ENCODE measurements at regions not wholly inside any gene's neighbourhood (a gene's known extent, or its start where the extent isn't known, plus 50 kb on each side); places are given as distances from the start of the nearest gene placed in this dataset.

- DNase-seq: no peak
Measured at GRCh38 chr3:170642882-170643601, 57.2 kb upstream of the SLC7A14 start.

DNA sequence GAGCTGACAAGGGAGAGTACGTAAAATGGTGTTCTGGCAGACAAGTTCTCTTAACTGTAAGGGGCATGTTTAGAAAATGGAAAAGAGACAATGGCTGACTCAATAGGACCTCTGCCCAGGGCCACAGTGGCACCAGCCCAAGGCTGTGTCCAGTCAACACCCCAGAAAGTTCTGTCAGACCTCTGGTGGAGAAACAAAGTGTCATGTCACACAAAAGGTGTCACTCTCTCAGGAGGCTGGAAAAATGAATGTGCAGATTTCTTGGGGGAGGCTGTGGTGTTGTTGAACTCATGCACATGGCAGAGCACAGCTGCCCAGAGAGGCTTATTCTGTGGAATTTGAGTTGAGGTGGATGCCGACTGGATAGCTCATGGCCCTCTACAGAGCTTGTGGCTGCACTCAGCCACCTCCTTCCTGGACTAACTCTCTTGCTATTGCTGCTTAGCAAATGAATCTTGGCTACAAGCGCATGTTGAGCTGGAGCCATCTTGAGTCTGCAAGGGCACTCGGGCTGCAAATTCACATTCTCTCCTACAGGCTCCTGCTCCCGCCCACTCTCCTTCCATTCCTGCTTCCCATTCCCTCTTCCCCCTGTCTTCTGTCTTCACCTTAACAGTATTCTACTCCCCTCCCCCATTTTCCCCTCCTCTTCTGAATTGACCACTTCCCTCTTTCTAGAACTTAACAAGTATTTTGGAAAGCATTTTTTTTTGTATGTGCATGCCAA is 55.8 kb upstream of the SLC7A14 start:
- DNase-seq: no peak

- no peak for DNase-seq
Measured at GRCh38 chr3:170640737-170641171, 54.9 kb upstream of the SLC7A14 start.

DNA sequence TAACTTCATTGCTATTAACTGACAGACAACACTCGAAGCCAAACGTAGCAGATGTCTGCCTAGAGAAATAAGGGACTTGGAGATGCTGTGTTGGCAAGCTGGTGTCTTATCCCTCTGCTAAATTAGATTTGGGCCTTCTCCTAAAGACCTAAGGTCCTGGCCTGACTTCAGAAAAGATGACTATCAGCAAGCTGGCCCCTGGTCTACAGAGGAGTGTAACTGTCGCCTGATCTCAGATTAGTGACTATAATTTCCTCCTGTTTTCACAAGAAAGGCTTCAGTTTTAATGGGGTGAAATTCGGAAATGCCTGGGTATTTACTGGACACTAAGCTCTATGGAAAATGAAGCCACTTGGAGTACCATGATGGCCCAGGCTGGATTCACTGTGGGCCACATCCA is 53.1 kb upstream of the SLC7A14 start:
- no peak for DNase-seq

- no peak for DNase-seq
Measured at GRCh38 chr3:170637306-170637705, 51.4 kb upstream of the SLC7A14 start.

DNA sequence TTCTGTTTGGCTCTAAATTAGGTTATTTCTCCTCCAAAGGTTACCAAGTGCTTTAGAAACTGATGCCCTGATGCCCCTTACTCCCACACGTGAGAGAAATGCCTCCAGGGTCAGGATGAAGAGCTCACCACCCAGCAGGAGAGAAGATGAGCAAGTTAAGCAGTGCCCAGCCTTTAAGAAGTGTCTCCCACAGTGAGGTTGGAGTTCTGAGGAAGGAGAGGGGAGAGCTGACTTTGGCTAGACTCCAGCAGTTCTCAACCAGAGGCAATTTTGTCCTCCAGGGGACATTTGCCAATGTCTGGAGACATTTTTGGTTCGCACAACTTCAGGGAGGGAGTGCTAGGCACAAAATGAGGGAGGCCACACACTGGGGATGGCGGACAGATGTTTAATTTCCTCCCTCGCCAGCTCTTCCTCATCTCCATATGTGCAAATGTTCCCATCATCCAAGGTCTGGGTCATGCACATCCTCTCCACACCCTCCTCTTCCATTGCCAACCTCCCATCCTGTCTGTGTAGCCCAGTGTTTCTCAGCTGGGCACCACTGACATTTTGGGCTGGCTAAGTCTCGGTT is 50.6 kb upstream of the SLC7A14 start:
- no peak for DNase-seq

Data from NCI-H2227 treated with DMSO at 0.1 percent for 48 hours (cell line).